ENCODE measurements at regions not wholly inside any gene's neighbourhood (a gene's known extent, or its start where the extent isn't known, plus 50 kb on each side); places are given as distances from the start of the nearest gene placed in this dataset.

- no peaks in the 10 kb centered on the region for H3K27me3 Mint-ChIP-seq (ENCODE audit: unreplicated experiment)
Measured at GRCh38 chr6:103183831-103184411, 1675.8 kb downstream of the HACE1 start.

GRCh38 chr6:103178193-103178592, 1681.5 kb downstream of the HACE1 start:
- Mint-ChIP-seq H3K36me3 (ENCODE audit: unreplicated experiment) (no peaks in the 10 kb centered on the region), H3K27me3 (ENCODE audit: unreplicated experiment) (no peaks in the 10 kb centered on the region), H3K9me3 (ENCODE audit: unreplicated experiment) (peaks cover 4% of the 10 kb centered on the region), H3K4me3 (ENCODE audit: unreplicated experiment) (peak overlapping the region; percentile 70), H3K4me1 (ENCODE audit: low read depth, unreplicated experiment) (peaks cover 35% of the 10 kb centered on the region), H3K27ac (ENCODE audit: unreplicated experiment) (peak overlapping the region; percentile 97)
- DNase-seq, result no peak
- no peak for TF ChIP-seq CTCF (IDR thresholded peaks at IDR 0.05; ENCODE audit: partially characterized antibody, unreplicated experiment)

More at GRCh38 chr6:103183831-103184411, 1675.8 kb downstream of the HACE1 start:
- Mint-ChIP-seq H3K27ac (ENCODE audit: unreplicated experiment) (no peak overlapping the region), H3K36me3 (ENCODE audit: unreplicated experiment) (no peaks in the 10 kb centered on the region), H3K9me3 (ENCODE audit: unreplicated experiment) (peaks cover 2% of the 10 kb centered on the region), H3K4me3 (ENCODE audit: unreplicated experiment) (no peak overlapping the region), H3K4me1 (ENCODE audit: low read depth, unreplicated experiment) (peaks cover 11% of the 10 kb centered on the region)
- no peak for TF ChIP-seq CTCF (IDR thresholded peaks at IDR 0.05; ENCODE audit: partially characterized antibody, unreplicated experiment)
- no peak for DNase-seq

DNA sequence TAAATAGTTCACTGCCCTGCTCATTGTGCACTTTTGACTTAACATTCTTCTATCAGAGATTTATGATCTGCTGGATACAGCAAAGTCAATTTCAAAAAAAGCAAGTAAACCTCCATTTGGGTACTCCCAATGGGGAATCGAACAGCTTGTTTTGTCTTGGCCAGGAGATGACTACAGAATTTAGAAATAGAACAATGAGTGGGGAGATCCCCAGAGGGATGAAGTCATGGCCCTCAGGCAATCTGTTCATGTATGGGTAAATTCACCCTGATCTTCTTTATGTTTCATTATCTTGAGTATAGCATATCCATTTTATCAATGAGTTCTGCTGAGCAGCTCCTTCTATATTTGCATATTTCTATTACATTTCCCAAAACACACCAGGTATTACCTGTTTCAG, 1681.9 kb downstream of the HACE1 start:
- H3K27ac Mint-ChIP-seq (ENCODE audit: unreplicated experiment), result peak overlapping the region; percentile 97
- H3K36me3 Mint-ChIP-seq (ENCODE audit: unreplicated experiment), result no peaks in the 10 kb centered on the region
- peaks cover 4% of the 10 kb centered on the region for H3K9me3 Mint-ChIP-seq (ENCODE audit: unreplicated experiment)
- DNase-seq, result peak; percentile 81
- H3K4me3 Mint-ChIP-seq (ENCODE audit: unreplicated experiment), result peak overlapping the region; percentile 70
- TF ChIP-seq CTCF (IDR thresholded peaks at IDR 0.05; ENCODE audit: partially characterized antibody, unreplicated experiment), result no peak
- no peaks in the 10 kb centered on the region for H3K27me3 Mint-ChIP-seq (ENCODE audit: unreplicated experiment)
- H3K4me1 Mint-ChIP-seq (ENCODE audit: low read depth, unreplicated experiment), result peaks cover 35% of the 10 kb centered on the region

- TF ChIP-seq CTCF (IDR thresholded peaks at IDR 0.05; ENCODE audit: partially characterized antibody, unreplicated experiment), result no peak
- H3K4me1 Mint-ChIP-seq (ENCODE audit: low read depth, unreplicated experiment), result peaks cover 38% of the 10 kb centered on the region
- no peak overlapping the region for H3K27ac Mint-ChIP-seq (ENCODE audit: unreplicated experiment)
- H3K27me3 Mint-ChIP-seq (ENCODE audit: unreplicated experiment), result no peaks in the 10 kb centered on the region
- H3K4me3 Mint-ChIP-seq (ENCODE audit: unreplicated experiment), result no peak overlapping the region
- no peaks in the 10 kb centered on the region for H3K36me3 Mint-ChIP-seq (ENCODE audit: unreplicated experiment)
- no peak for DNase-seq
- peaks cover 4% of the 10 kb centered on the region for H3K9me3 Mint-ChIP-seq (ENCODE audit: unreplicated experiment)
Measured at GRCh38 chr6:103175056-103175455, 1684.7 kb downstream of the HACE1 start.

- H3K36me3 Mint-ChIP-seq (ENCODE audit: unreplicated experiment), result peaks cover 8% of the 10 kb centered on the region
- H3K4me3 Mint-ChIP-seq (ENCODE audit: unreplicated experiment), result no peak overlapping the region
- no peak for TF ChIP-seq CTCF (IDR thresholded peaks at IDR 0.05; ENCODE audit: partially characterized antibody, unreplicated experiment)
- H3K27me3 Mint-ChIP-seq (ENCODE audit: unreplicated experiment), result peaks cover 2% of the 10 kb centered on the region
- DNase-seq, result no peak
- H3K27ac Mint-ChIP-seq (ENCODE audit: unreplicated experiment), result no peak overlapping the region
- H3K4me1 Mint-ChIP-seq (ENCODE audit: low read depth, unreplicated experiment), result peaks cover 5% of the 10 kb centered on the region
- H3K9me3 Mint-ChIP-seq (ENCODE audit: unreplicated experiment), result peaks cover 2% of the 10 kb centered on the region
Measured at GRCh38 chr6:103167345-103168071, 1692.2 kb downstream of the HACE1 start.

All from glutamatergic neuron (in vitro differentiated cells).